22Rv1 (cell line): ENCODE measurements at regions not wholly inside any gene's neighbourhood (a gene's known extent, or its start where the extent isn't known, plus 50 kb on each side); places are given as distances from the start of the nearest gene placed in this dataset.

Experiments
- ZFX ChIP-seq: fragments of 450-650 bp; IDR thresholded peaks from 2 replicates; pipeline ENCODE4 v1.6.1; 2017; ENCODE audit warnings: antibody characterized with exemption, borderline replicate concordance
- TF ChIP-seq, protein P1 (sequence below): fragments of 450-650 bp; IDR thresholded peaks from 2 replicates; pipeline ENCODE4 v1.5.1; 2017; ENCODE audit warnings: mild to moderate bottlenecking

GRCh38 chrX:125620715-125621587 lies 301.3 kb downstream of the TEX13C start:
- TF ChIP-seq, protein P1, sequence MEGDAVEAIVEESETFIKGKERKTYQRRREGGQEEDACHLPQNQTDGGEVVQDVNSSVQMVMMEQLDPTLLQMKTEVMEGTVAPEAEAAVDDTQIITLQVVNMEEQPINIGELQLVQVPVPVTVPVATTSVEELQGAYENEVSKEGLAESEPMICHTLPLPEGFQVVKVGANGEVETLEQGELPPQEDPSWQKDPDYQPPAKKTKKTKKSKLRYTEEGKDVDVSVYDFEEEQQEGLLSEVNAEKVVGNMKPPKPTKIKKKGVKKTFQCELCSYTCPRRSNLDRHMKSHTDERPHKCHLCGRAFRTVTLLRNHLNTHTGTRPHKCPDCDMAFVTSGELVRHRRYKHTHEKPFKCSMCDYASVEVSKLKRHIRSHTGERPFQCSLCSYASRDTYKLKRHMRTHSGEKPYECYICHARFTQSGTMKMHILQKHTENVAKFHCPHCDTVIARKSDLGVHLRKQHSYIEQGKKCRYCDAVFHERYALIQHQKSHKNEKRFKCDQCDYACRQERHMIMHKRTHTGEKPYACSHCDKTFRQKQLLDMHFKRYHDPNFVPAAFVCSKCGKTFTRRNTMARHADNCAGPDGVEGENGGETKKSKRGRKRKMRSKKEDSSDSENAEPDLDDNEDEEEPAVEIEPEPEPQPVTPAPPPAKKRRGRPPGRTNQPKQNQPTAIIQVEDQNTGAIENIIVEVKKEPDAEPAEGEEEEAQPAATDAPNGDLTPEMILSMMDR: no peak
- TF ChIP-seq ZFX: no peak
